Neural progenitor cell (in vitro differentiated cells): ENCODE measurements at regions not wholly inside any gene's neighbourhood (a gene's known extent, or its start where the extent isn't known, plus 50 kb on each side); places are given as distances from the start of the nearest gene placed in this dataset.

ENCODE experiments used
- DNase-seq: peaks from one replicate; pipeline ENCODE4 v3.0.0-alpha.2; 2016; ENCODE audit warnings: low spot score
- H2AFZ ChIP-seq: fragments of 200-600 bp; sonication (generic); replicated peaks from 2 replicates; pipeline ENCODE4 v1.6.1; 2016; ENCODE audit warnings: antibody characterized with exemption
- H3F3A ChIP-seq: fragments of 200-600 bp; sonication (generic); 2 replicates; pipeline ENCODE4 v1.6.1; 2016; ENCODE audit warnings: antibody characterized with exemption, low read depth
- H3K27ac ChIP-seq: fragments of 200-600 bp; sonication (generic); 2 replicates; pipeline ENCODE4 v1.5.1; 2016; ENCODE audit warnings: mild to moderate bottlenecking
- H3K27me3 ChIP-seq: fragments of 200-600 bp; sonication (generic); 2 replicates; pipeline ENCODE4 v1.6.1; 2016; ENCODE audit warnings: mild to moderate bottlenecking, moderate library complexity
- H3K36me3 ChIP-seq: fragments of 200-600 bp; sonication (generic); 2 replicates; pipeline ENCODE4 v1.5.1; 2016
- H3K4me1 ChIP-seq: fragments of 200-600 bp; sonication (generic); 2 replicates; pipeline ENCODE4 v1.6.1; 2016; ENCODE audit warnings: mixed run types
- H3K4me2 ChIP-seq: fragments of 200-600 bp; sonication (generic); 2 replicates; pipeline ENCODE4 v1.6.1; 2016
- H3K4me3 ChIP-seq: fragments of 200-600 bp; sonication (generic); 2 replicates; pipeline ENCODE4 v1.5.1; 2016
- H3K79me2 ChIP-seq: fragments of 200-600 bp; sonication (generic); 2 replicates; pipeline ENCODE4 v1.6.1; 2016; ENCODE audit warnings: low read depth
- H3K9ac ChIP-seq: fragments of 200-600 bp; sonication (generic); 2 replicates; pipeline ENCODE4 v1.6.1; 2016
- H3K9me3 ChIP-seq: fragments of 200-600 bp; sonication (generic); 2 replicates; pipeline ENCODE4 v1.5.1; 2016; ENCODE audit warnings: low read depth
- H4K20me1 ChIP-seq: fragments of 200-600 bp; sonication (generic); 2 replicates; pipeline ENCODE4 v1.6.1; 2016; ENCODE audit warnings: low read depth
- H3K27ac Mint-ChIP-seq: 3 replicates; pipeline ENCODE4 v1.8.0; 2021; ENCODE audit warnings: mixed read lengths
- H3K27me3 Mint-ChIP-seq: 2 replicates; pipeline ENCODE4 v1.8.0; 2022; ENCODE audit warnings: low read depth, mild to moderate bottlenecking, inconsistent platforms, moderate library complexity, mixed read lengths; ENCODE audit not compliant: insufficient read depth
- H3K36me3 Mint-ChIP-seq: 3 replicates; pipeline ENCODE4 v1.8.0; 2021; ENCODE audit warnings: mixed read lengths
- H3K4me1 Mint-ChIP-seq: 3 replicates; pipeline ENCODE4 v1.8.0; 2021; ENCODE audit warnings: mixed read lengths
- H3K4me3 Mint-ChIP-seq: 3 replicates; pipeline ENCODE4 v1.8.0; 2021; ENCODE audit warnings: mild to moderate bottlenecking, moderate library complexity, mixed read lengths
- H3K9me3 Mint-ChIP-seq: 3 replicates; pipeline ENCODE4 v1.8.0; 2020; ENCODE audit warnings: mixed read lengths
- EZH2 ChIP-seq: fragments of 200-600 bp; sonication (generic); IDR thresholded peaks from 2 replicates; pipeline ENCODE4 v1.6.1; 2017; ENCODE audit warnings: antibody characterized with exemption, mild to moderate bottlenecking, moderate library complexity
- EZH2phosphoT487 ChIP-seq: fragments of 200-600 bp; sonication (generic); IDR thresholded peaks from 2 replicates; pipeline ENCODE4 v1.6.1; 2017; ENCODE audit warnings: antibody characterized with exemption
- TF ChIP-seq, protein P1 (sequence below): fragments of 200-600 bp; sonication (generic); IDR thresholded peaks from 2 replicates; pipeline ENCODE4 v1.5.1; 2017; ENCODE audit warnings: antibody characterized with exemption, mild to moderate bottlenecking

DNA sequence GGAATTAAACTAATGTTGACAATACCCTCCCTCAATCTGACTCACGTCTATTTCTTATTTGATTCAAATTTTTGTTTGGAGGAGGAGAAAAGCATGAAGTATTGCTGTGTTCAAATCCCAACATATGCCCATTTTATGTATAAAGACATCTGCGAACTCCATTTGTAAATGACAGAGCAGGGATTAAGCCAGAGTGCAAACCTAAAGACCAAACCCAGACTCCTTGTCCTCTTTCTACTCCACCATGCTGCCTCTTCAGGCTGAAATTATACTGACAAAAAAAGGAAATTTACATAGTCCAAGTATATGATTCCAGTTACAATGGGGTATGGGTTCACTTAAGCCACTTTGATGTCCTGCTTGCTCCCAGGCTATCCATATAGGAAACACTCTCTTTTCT lies 383.1 kb downstream of the ADRA2A start:
- Histone ChIP-seq H3K4me1 (no peaks in the 10 kb centered on the region), H3K79me2 (no peaks in the 10 kb centered on the region), H3K27me3 (no peaks in the 10 kb centered on the region), H3K36me3 (no peaks in the 10 kb centered on the region), H2AFZ (no peak overlapping the region), H3F3A (no peaks in the 10 kb centered on the region), H3K9me3 (no peaks in the 10 kb centered on the region), H3K27ac (no peak overlapping the region), H4K20me1 (no peaks in the 10 kb centered on the region), H3K9ac (no peak overlapping the region), H3K4me3 (no peak overlapping the region), H3K4me2 (no peak overlapping the region)
- no peaks in the 10 kb centered on the region for H3K4me1 Mint-ChIP-seq
- DNase-seq: no peak
- TF ChIP-seq, protein P1, sequence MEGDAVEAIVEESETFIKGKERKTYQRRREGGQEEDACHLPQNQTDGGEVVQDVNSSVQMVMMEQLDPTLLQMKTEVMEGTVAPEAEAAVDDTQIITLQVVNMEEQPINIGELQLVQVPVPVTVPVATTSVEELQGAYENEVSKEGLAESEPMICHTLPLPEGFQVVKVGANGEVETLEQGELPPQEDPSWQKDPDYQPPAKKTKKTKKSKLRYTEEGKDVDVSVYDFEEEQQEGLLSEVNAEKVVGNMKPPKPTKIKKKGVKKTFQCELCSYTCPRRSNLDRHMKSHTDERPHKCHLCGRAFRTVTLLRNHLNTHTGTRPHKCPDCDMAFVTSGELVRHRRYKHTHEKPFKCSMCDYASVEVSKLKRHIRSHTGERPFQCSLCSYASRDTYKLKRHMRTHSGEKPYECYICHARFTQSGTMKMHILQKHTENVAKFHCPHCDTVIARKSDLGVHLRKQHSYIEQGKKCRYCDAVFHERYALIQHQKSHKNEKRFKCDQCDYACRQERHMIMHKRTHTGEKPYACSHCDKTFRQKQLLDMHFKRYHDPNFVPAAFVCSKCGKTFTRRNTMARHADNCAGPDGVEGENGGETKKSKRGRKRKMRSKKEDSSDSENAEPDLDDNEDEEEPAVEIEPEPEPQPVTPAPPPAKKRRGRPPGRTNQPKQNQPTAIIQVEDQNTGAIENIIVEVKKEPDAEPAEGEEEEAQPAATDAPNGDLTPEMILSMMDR: no peak
- TF ChIP-seq EZH2 (no peak), EZH2phosphoT487 (no peak)
- peaks cover 6% of the 10 kb centered on the region for H3K27me3 Mint-ChIP-seq
- no peak overlapping the region for H3K27ac Mint-ChIP-seq
- H3K9me3 Mint-ChIP-seq: peaks cover 22% of the 10 kb centered on the region
- H3K36me3 Mint-ChIP-seq: no peaks in the 10 kb centered on the region
- H3K4me3 Mint-ChIP-seq: no peak overlapping the region

DNA sequence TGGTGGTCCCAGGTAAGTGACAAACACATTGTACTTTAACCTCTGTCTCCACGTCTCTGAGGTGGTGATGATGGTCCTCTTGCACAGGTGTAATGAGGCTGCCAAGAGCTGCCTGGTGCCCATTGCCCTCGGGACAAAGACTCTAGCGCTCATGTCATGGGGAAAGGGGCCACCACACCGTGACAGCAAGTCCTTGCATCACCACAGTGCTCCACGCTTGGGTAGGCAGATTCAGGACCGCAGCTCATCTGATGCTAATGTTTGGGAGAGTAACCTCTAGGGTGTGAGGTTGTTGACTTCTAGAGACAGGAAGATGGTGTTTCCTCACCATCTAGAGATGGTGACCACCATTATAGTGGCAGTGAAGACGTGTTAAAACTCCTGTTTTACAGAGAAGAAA lies 395.6 kb downstream of the ADRA2A start:
- Mint-ChIP-seq H3K4me1 (no peaks in the 10 kb centered on the region), H3K4me3 (no peak overlapping the region), H3K9me3 (no peaks in the 10 kb centered on the region), H3K27ac (no peak overlapping the region), H3K36me3 (no peaks in the 10 kb centered on the region), H3K27me3 (peaks cover 2% of the 10 kb centered on the region)
- Histone ChIP-seq H3K27ac (no peak overlapping the region), H3K9me3 (no peaks in the 10 kb centered on the region), H3K4me3 (no peak overlapping the region), H3K79me2 (no peaks in the 10 kb centered on the region), H3K4me1 (peaks cover 18% of the 10 kb centered on the region), H3F3A (no peaks in the 10 kb centered on the region), H3K4me2 (no peak overlapping the region), H3K36me3 (no peaks in the 10 kb centered on the region), H4K20me1 (no peaks in the 10 kb centered on the region), H3K9ac (no peak overlapping the region), H2AFZ (no peak overlapping the region), H3K27me3 (no peaks in the 10 kb centered on the region)
- DNase-seq: no peak
- TF ChIP-seq EZH2phosphoT487 (no peak), EZH2 (no peak)
- TF ChIP-seq, protein P1: no peak

DNA sequence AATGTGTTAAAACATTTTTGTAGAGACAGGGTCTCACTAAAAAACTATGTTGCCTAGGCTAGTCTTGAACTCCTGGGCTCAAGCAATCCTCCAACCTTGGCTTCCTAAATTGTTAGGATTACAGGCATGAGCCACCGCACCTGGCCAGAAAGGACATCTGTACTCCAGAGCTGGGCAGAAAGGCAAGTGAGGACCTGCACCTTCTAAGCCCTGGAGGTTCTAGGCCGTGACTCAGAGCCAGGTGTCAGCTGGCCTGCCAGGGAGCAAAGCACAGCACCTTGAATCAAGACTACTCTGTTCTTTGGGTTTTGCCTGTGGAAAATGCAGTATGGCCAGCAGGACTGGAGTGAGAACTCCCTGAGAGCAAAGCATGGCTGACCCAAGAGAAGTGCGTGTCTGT lies 396.5 kb downstream of the ADRA2A start:
- no peak overlapping the region for H3K4me3 ChIP-seq
- H3K27ac ChIP-seq: no peak overlapping the region
- no peaks in the 10 kb centered on the region for H3K27me3 ChIP-seq
- no peaks in the 10 kb centered on the region for H3F3A ChIP-seq
- H3K4me1 ChIP-seq: peaks cover 18% of the 10 kb centered on the region
- no peaks in the 10 kb centered on the region for H3K36me3 Mint-ChIP-seq
- H3K4me3 Mint-ChIP-seq: no peak overlapping the region
- no peaks in the 10 kb centered on the region for H4K20me1 ChIP-seq
- no peaks in the 10 kb centered on the region for H3K9me3 ChIP-seq
- peaks cover 2% of the 10 kb centered on the region for H3K27me3 Mint-ChIP-seq
- H2AFZ ChIP-seq: no peak overlapping the region
- no peak overlapping the region for H3K27ac Mint-ChIP-seq
- H3K36me3 ChIP-seq: no peaks in the 10 kb centered on the region
- TF ChIP-seq EZH2: no peak
- TF ChIP-seq, protein P1: no peak
- TF ChIP-seq EZH2phosphoT487: no peak
- H3K9ac ChIP-seq: no peak overlapping the region
- DNase-seq: no peak
- H3K79me2 ChIP-seq: no peaks in the 10 kb centered on the region
- H3K9me3 Mint-ChIP-seq: no peaks in the 10 kb centered on the region
- H3K4me2 ChIP-seq: no peak overlapping the region
- H3K4me1 Mint-ChIP-seq: no peaks in the 10 kb centered on the region

DNA sequence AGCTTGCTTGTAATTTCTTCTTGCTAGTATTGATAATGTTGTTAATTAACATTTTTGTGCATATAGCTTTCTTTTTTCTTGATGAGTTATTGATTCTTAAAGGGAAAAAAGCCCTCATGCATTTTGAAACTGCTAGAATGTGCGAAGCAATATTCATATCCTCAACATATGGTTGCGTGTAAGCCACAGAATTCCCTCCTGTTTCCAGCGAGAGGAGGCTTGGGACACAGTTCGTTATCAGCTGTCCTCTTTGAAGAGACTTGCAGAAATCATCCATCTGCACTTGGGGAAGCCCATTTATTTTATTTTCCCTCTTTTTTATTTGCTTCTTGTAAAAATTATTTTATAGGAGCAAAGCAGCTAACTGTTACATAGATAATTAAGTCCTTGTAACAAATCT lies 398.0 kb downstream of the ADRA2A start:
- H3K4me1 ChIP-seq: peaks cover 18% of the 10 kb centered on the region
- H3K36me3 ChIP-seq: no peaks in the 10 kb centered on the region
- no peak for DNase-seq
- no peaks in the 10 kb centered on the region for H3K27me3 ChIP-seq
- no peak overlapping the region for H3K4me3 ChIP-seq
- Mint-ChIP-seq H3K9me3 (no peaks in the 10 kb centered on the region), H3K36me3 (no peaks in the 10 kb centered on the region), H3K4me3 (no peak overlapping the region), H3K4me1 (no peaks in the 10 kb centered on the region), H3K27ac (no peak overlapping the region), H3K27me3 (peaks cover 2% of the 10 kb centered on the region)
- no peaks in the 10 kb centered on the region for H4K20me1 ChIP-seq
- no peak for TF ChIP-seq EZH2
- no peak for TF ChIP-seq EZH2phosphoT487
- TF ChIP-seq, protein P1: no peak
- H3F3A ChIP-seq: no peaks in the 10 kb centered on the region
- H2AFZ ChIP-seq: no peak overlapping the region
- H3K4me2 ChIP-seq: no peak overlapping the region
- no peaks in the 10 kb centered on the region for H3K9me3 ChIP-seq
- H3K27ac ChIP-seq: no peak overlapping the region
- H3K79me2 ChIP-seq: no peaks in the 10 kb centered on the region
- no peak overlapping the region for H3K9ac ChIP-seq
